ENCODE measurements at regions not wholly inside any gene's neighbourhood (a gene's known extent, or its start where the extent isn't known, plus 50 kb on each side); places are given as distances from the start of the nearest gene placed in this dataset.
"Not testable (repeated sequence)": the region's sequence is repeated elsewhere in the genome, so short reads cannot be mapped to it uniquely, and the experiment has no call there.

DNA sequence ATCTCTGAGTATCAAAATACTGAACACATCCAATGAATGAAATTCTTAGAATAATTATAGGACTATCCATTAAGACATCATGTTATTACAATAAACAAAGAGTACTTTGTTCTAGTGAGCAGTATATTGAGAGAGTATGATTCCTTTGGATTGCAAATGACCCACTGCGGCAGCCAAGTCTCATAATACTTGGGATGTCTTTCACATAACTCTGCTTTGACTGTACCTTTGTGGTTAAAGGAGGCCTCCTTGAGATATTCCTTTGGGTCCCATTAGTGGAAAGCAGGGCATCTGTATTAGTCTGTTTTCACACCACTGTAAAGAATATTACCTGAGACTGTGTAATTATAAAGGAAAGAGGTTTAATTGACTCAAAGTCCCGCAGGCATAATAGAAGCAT, 593.8 kb downstream of the TRHDE start:
- no peak for DNase-seq

DNA sequence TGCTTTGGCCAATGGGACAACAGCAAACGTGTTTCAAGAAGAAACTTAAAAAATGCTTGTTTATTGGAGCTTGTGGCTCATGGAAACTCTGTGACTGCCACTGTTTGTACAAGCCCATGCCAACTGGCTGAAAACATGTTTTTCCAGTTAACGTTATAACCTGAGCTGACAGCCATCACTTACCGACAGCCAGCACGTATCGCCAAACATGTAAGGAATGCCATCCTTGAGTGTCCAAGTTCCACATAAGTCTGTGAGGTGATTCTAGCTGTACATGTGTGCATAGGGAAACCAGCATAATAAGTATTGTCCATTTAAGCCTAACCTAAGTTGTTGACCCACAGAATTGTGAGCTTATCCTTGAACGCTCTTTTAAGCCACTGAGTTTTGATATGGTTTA, 596.9 kb downstream of the TRHDE start:
- no peak for DNase-seq

DNA sequence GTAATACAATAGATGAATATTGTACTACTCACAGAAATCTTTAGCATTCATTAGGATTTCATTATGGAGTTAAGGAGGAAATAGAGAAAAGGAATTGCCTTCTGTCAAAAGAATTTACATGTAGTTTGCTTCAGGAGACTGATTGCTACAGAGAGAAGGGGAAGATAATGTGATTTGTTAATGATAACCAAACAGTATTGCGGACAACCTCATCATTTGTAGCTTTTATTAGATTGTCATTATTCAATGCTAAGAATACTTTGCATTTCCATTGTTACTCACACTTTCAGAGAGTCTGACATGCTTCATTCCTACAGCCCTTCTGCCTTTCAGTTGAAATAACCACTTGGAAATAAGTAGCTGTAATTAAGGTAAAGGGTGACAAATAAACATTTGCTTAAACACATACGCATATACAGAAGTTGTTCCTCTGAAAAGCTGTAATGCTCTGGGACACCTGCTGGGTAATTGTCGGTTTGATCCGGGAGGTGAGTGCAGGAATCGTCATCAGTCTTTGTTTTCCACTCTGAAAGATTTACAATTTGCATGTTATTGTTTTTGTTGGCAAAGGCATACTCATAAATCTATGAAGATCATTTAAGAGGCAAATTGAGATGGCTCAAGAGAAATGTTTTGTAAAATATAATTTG, 600.2 kb downstream of the TRHDE start:
- no peak for DNase-seq

DNA sequence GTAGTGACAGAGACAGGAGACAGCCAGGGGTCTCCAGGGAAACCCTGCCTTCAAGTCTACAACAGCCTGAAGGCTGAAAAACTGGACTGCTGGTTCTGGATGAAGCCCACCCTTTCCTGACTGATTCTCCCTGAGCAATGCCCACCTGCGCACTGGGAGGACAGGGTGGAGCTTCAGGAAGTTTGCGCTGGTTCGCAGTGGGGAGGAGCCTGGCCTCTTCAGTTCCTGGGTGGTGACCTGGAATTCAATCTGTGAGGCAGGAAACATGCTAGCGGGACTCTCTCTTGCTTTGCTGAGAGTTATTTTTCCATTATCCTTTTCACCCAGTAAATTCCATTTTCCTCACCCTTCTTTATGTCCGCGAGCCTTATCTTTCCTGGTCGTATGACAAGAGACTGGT, 600.8 kb downstream of the TRHDE start:
- DNase-seq = no peak

DNA sequence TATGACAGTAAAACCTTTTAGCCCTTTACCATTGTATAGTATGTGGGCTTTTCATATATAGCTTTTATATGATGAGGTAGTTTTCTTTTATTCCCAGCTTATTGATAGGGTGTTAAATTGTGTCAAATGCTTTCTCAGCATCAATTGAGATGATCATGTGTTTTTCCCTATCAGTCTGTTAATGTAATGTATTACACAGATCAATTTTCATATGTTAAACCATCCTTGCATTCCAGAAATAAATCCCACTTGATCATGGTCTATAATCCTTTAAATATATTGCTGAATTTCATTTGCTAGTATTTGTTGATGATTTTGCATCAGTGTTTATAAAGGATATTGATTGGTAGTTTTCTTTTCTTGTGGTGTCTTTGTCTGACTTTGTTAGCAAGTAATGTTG, 603.9 kb downstream of the TRHDE start:
- no peak for DNase-seq

- DNase-seq = no peak
Measured at GRCh38 chr12:72888693-72889092, 616.5 kb downstream of the TRHDE start.

GRCh38 chr12:72889791-72890190, 617.6 kb downstream of the TRHDE start:
- no peak for DNase-seq

DNA sequence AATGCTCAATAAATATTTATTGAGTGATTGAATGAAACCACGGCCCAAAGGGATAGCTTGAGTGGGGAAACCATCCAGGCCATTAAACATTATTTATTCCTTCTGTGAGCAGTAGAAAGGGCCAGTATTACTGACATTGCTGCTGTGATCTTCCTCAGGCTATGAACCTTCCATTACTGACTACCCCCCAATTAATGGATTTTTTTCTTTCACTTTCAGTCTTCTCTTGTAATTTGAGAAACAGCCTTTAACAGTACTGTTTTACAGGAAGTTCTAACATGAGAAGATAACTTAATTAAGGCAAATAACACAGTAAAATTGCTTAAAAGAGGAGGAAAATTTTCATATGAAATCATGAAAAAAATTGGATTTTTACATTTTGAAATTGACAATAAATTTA, 629.5 kb downstream of the TRHDE start:
- no peak for DNase-seq

GRCh38 chr12:72925716-72926115, 653.5 kb downstream of the TRHDE start:
- DNase-seq = no peak

DNA sequence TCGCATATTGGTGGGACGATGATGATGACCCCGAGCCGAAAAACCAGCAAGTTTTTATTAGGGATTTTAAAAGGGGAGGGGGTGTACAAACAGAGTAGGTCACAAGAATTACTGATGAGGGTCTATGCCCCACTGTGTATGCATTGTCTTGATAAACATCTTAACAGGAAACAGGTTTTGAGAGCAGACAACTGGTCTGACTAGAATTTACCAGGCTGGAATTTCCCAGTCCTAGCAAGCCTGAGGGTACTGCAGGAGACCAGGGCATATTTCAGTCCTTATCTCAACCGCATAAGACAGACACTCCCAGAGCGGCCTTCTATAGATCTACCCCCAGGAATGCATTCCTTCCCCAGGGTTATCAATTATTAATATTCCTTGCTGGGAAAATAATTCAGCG, 659.7 kb downstream of the TRHDE start:
- DNase-seq = not testable (repeated sequence)

GRCh38 chr12:72937486-72937885, 665.3 kb downstream of the TRHDE start:
- no peak for DNase-seq

DNA sequence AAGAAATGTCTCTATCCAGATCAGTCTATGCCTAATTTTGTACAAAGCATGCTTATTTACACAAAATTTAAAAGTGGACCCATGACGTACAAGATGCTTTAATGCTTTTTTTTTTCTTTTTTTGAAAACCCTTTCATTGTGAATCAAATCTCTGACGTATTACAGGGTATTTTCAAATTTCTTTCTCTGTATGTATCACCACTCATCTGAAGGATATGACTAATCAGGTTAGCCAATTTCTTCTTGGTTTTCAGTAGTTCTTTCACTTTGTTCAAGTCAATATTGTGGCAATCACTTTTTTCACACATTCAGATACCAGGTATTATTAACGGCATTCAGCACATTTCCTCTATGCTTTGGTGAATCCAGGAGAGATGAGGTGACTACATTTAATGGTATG, 685.3 kb downstream of the TRHDE start:
- no peak for DNase-seq

- no peak for DNase-seq
Measured at GRCh38 chr12:72966684-72967083, 694.5 kb downstream of the TRHDE start.

GRCh38 chr12:72974954-72975555, 702.9 kb downstream of the TRHDE start:
- DNase-seq = no peak

DNA sequence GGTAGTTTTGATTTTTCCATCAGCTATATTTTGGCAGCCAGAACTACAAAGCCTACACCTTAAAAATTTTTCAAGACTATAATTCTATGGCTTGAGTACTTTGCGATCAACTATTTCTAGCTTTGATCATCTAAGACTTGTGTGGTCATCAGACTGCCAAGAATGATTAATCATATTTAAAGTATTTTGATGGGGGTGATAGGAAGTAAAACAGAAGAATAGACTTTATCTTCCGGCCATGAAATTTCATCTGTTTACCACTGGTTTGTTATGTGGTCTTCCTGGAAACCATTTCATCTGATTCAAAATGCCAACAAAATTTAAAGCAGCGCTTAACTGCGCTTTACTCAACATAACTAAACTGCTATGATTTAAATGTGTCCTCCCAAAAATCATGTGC, 706.8 kb downstream of the TRHDE start:
- DNase-seq = no peak

DNA sequence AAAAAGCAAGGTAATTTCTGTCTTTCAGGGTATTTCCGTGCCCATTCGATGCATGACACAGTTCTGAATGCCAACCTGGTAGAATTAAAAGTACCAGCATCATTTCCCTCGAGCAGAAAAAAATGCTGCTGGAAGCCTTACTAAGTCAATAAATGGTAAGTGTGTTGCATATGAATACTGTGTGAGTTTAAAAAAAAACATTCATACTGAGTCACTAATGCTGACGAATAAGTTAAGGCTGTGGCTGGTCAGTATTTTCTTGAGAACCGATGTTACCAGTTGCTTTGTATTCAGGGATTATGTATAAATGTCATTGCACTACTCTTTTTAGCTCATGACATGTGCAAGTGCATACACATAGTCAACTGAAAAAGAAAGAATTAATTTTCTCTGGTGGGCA, 710.2 kb downstream of the TRHDE start:
- no peak for DNase-seq

GRCh38 chr12:72986963-72987362, 714.8 kb downstream of the TRHDE start:
- DNase-seq = no peak

- no peak for DNase-seq
Measured at GRCh38 chr12:72989458-72989947, 717.3 kb downstream of the TRHDE start.

GRCh38 chr12:72995029-72995428, 722.9 kb downstream of the TRHDE start:
- not testable (repeated sequence) for DNase-seq

DNA sequence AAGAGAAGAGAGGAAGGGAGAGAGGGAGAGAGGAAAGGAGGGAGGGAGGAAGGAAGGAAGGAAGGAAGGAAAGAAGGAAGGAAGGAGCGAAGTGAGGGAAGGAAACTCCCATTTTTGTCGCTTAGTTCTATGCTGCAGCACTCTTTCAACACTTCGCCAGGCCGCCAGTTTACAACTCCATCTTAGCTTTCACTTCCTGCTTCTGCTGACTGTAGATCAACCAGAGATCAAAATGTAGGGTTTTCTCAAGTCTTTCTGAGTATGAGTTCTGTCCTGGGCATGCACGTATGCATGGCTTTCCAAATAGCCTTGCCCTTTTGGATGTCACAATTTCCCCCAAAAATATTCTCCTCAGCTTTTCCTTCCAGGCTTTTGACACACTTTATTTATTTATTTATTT, 723.4 kb downstream of the TRHDE start:
- DNase-seq = no peak

- not testable (repeated sequence) for DNase-seq
Measured at GRCh38 chr12:73001806-73002205, 729.6 kb downstream of the TRHDE start.

GRCh38 chr12:73002504-73002903, 730.3 kb downstream of the TRHDE start:
- not testable (repeated sequence) for DNase-seq

GRCh38 chr12:73009138-73009834, 737.1 kb downstream of the TRHDE start:
- not testable (repeated sequence) for DNase-seq

- DNase-seq = no peak
Measured at GRCh38 chr12:73017981-73018380, 745.8 kb downstream of the TRHDE start.
